BE2C (cell line): ENCODE measurements at regions not wholly inside any gene's neighbourhood (a gene's known extent, or its start where the extent isn't known, plus 50 kb on each side); places are given as distances from the start of the nearest gene placed in this dataset.
A peak's percentile ranks its signal among the peaks of the same experiment; 100 is the strongest.

Experiments used
- DNase-seq: peaks from one replicate; pipeline ENCODE4 v3.0.0-alpha.2; 2020
- H3K27me3 ChIP-seq: fragments of 250-450 bp; sonication (Bioruptor Pico); 2 replicates; pipeline ENCODE4 v1.5.1; 2020; ENCODE audit warnings: mild to moderate bottlenecking
- H3K36me3 ChIP-seq: fragments of 250-450 bp; sonication (Bioruptor Pico); 2 replicates; pipeline ENCODE4 v1.5.1; 2020; ENCODE audit warnings: mild to moderate bottlenecking
- H3K4me1 ChIP-seq: fragments of 250-450 bp; sonication (Bioruptor Pico); 2 replicates; pipeline ENCODE4 v1.5.1; 2020
- H3K4me3 ChIP-seq: 2 replicates; pipeline ENCODE4 v1.5.1; 2011; ENCODE audit warnings: low read depth, low read length
- H3K9me3 ChIP-seq: fragments of 250-450 bp; sonication (Bioruptor Pico); 2 replicates; pipeline ENCODE4 v1.5.1; 2020
- TF ChIP-seq, protein P1 (sequence below): IDR thresholded peaks from 2 replicates; pipeline ENCODE4 v1.5.1; 2012; ENCODE audit warnings: mild to moderate bottlenecking, low read depth, low read length

DNA sequence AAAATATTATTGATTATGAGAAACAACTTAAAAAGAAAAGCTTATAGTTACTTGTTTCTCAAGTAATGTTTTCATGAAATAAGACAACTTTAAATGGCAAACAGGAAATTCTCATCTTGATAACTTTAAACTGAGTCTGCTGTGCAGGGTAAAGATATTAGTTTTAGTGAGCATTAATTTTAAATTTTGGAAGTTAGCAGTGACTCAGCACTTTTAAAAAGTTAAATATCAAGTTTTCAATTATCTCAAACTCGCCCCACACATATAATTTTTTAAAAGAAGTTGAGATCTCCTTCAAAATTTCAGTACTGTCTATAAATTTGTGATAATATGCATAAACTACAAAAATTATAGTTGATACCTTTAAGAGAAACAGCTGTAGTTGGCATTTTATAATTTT lies 337.3 kb upstream of the NT5E start:
- Histone ChIP-seq H3K9me3 (no peaks in the 10 kb centered on the region), H3K27me3 (no peaks in the 10 kb centered on the region; the same call in 1 of the 2 replicates), H3K4me3 (no peak overlapping the region), H3K4me1 (no peaks in the 10 kb centered on the region), H3K36me3 (no peaks in the 10 kb centered on the region)
- TF ChIP-seq, protein P1, sequence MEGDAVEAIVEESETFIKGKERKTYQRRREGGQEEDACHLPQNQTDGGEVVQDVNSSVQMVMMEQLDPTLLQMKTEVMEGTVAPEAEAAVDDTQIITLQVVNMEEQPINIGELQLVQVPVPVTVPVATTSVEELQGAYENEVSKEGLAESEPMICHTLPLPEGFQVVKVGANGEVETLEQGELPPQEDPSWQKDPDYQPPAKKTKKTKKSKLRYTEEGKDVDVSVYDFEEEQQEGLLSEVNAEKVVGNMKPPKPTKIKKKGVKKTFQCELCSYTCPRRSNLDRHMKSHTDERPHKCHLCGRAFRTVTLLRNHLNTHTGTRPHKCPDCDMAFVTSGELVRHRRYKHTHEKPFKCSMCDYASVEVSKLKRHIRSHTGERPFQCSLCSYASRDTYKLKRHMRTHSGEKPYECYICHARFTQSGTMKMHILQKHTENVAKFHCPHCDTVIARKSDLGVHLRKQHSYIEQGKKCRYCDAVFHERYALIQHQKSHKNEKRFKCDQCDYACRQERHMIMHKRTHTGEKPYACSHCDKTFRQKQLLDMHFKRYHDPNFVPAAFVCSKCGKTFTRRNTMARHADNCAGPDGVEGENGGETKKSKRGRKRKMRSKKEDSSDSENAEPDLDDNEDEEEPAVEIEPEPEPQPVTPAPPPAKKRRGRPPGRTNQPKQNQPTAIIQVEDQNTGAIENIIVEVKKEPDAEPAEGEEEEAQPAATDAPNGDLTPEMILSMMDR: no peak
- DNase-seq: no peak

DNA sequence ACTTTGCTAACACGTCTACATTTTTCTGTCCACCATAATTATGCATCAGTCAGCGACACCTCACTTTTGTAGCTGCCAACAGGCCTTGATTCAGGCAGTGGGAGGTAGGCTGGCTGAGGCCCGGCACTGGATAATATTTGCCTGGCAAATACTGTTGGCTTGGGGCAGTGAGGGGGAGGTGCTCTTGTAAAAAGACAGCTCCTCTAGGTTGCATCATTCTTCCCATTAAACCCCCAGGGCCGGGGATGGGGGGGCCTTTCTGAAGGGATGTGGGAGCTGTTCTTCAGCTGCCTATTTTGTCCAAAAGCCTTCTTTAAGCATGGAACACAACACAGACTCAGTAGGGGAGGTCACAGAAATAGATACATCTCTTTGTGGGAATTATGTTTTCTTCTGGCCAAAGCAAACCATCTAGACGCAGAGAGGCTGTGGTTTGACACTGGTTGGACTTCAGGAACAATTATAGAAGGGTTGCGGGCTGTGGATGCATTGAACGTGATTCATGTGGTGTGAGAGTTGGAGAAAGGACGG lies 338.3 kb upstream of the NT5E start:
- no peak overlapping the region for H3K4me3 ChIP-seq
- TF ChIP-seq, protein P1: no peak
- DNase-seq: no peak
- H3K4me1 ChIP-seq: no peaks in the 10 kb centered on the region
- no peaks in the 10 kb centered on the region; the same call in 1 of the 2 replicates for H3K27me3 ChIP-seq
- no peaks in the 10 kb centered on the region for H3K9me3 ChIP-seq
- H3K36me3 ChIP-seq: no peaks in the 10 kb centered on the region

DNA sequence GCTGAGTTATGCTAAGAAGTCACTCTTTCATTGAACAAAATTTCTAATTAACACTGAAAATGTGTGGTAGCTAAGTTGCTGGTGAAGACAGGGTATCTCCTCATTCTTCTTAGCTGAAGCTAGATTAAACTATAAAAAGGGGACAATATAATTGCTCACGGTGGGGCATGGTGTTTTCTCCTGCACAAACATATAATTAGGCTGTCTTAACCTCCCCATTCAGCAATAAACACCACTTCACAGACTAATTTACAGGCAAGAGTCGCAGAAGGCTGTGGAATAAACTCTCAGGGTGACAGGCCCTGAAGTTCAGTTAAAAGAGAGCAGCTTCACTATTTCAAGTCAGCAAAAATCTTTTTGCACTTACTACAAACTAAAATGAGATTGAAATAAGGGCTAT lies 338.9 kb upstream of the NT5E start:
- TF ChIP-seq, protein P1: no peak
- Histone ChIP-seq H3K9me3 (no peaks in the 10 kb centered on the region), H3K4me3 (no peak overlapping the region), H3K4me1 (no peaks in the 10 kb centered on the region), H3K36me3 (no peaks in the 10 kb centered on the region), H3K27me3 (no peaks in the 10 kb centered on the region; the same call in none of the 2 replicates)
- no peak for DNase-seq

DNA sequence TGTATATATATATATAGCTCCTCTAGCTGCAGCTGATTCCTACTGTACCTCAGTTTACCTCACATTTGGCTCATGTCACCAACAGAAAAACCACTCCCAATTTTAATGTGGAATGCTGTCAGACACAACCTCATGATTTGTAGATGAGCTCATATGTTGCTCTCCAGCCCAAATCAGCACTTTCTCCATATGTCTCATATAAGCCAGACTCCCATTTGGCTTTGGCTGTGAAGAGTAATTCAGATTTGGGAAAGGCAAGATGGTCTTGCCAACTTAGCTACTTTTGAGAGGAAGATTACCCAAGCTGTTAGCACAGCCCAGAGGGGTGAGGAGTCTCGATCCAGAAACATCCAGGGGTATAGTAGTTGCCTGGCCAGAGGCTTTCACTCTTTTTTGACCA lies 342.2 kb upstream of the NT5E start:
- Histone ChIP-seq H3K4me1 (no peaks in the 10 kb centered on the region), H3K36me3 (no peaks in the 10 kb centered on the region), H3K27me3 (no peaks in the 10 kb centered on the region; the same call in none of the 2 replicates), H3K4me3 (no peak overlapping the region), H3K9me3 (no peaks in the 10 kb centered on the region)
- TF ChIP-seq, protein P1: no peak
- no peak for DNase-seq

DNA sequence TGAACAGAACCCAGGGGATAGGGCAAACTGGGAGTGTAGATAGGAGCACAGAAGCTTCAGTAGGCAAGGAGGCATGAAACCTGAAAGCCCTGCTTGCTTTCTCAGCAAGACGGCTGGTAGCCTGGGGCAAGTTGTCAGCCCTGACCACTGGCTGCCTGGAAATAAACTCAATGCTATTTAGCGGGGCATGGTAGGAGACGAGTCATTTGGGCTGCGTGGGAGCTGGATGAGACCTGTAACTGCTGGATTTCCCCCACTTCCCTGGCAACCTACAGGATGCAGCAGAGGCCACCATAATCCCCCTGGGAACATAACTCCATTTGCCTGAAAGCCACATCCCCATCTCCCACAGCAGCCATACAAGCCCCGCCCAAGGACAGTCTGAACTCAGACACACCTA lies 332.6 kb upstream of the TBX18 start:
- Histone ChIP-seq H3K4me1 (no peaks in the 10 kb centered on the region), H3K36me3 (no peaks in the 10 kb centered on the region), H3K9me3 (no peaks in the 10 kb centered on the region), H3K27me3 (no peaks in the 10 kb centered on the region), H3K4me3 (no peak overlapping the region)
- TF ChIP-seq, protein P1: no peak
- DNase-seq: peak; percentile 6

DNA sequence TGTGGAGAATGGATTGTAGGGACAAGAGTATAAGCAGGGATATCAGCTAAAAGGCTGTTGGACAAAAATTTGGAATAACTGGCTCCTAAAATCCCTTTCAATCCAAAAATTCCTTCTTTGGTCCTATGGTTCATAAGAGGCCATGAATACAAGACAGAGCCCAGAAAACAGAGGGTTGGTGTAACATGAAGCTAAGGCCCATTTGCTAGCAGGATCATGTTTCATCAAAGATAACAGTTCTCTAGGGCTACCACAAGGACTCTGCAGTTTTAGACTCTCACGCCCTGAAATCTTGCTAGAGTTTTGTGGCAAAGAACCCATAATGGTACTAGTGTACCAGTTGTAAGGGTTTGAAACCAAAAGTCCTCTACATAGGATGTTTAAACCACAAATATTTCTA lies 327.8 kb upstream of the TBX18 start:
- Histone ChIP-seq H3K36me3 (no peaks in the 10 kb centered on the region), H3K27me3 (no peaks in the 10 kb centered on the region), H3K4me1 (no peaks in the 10 kb centered on the region), H3K9me3 (no peaks in the 10 kb centered on the region), H3K4me3 (no peak overlapping the region)
- no peak for DNase-seq
- TF ChIP-seq, protein P1: no peak
